ENCODE measurements at regions not wholly inside any gene's neighbourhood (a gene's known extent, or its start where the extent isn't known, plus 50 kb on each side); places are given as distances from the start of the nearest gene placed in this dataset.
"Not testable (repeated sequence)": the region's sequence is repeated elsewhere in the genome, so short reads cannot be mapped to it uniquely, and the experiment has no call there.

DNA sequence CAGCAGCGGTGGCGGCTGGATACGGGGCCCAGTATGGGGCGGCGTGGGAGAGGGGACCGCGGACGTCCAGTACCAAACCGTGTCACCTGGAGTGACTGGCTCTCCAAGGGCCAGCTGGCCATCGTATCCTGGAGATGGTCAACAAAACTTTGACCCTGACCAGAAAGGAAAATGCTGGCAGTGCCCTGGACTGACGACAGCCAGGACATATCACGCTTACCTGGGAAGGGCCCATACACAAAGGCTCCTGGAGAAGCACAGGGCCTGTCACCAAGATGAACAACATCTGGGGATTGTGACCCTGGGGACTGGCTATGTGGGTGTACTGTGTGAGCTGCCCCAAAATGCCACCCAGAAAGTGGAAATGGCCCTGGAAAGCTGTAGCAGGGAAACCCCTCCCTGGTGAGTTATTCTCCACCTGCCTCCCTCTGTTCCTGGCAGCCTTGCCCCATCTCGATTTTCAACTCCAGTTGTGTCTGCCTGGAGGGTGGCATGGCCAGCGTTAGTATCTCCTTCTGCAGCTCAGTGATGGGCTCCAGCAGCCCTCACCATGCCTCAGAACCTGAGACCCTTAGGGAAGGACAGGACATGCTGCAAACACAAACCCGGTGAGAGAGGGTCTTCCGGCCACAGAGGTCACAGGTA lies 117.6 kb upstream of the KCNJ18 start:
- TF ChIP-seq CTCF (IDR thresholded peaks at IDR 0.05; ENCODE audit: insufficient read depth, low read length); POLR2AphosphoS5 (IDR thresholded peaks at IDR 0.05; ENCODE audit: low read depth); GABPA (IDR thresholded peaks at IDR 0.05; ENCODE audit: low read depth): not testable (repeated sequence)
